Neutrophil (primary cell): ENCODE measurements at regions not wholly inside any gene's neighbourhood (a gene's known extent, or its start where the extent isn't known, plus 50 kb on each side); places are given as distances from the start of the nearest gene placed in this dataset.

Source experiments
- H3K27ac ChIP-seq: fragments of 200-600 bp; sonication (generic); 2 replicates; pipeline ENCODE4 v1.5.1; 2016; ENCODE audit warnings: mild to moderate bottlenecking, moderate library complexity
- H3K27me3 ChIP-seq: fragments of 200-600 bp; sonication (generic); 2 replicates; pipeline ENCODE4 v1.6.0; 2016; ENCODE audit warnings: mild to moderate bottlenecking
- H3K36me3 ChIP-seq: fragments of 200-600 bp; sonication (generic); 2 replicates; pipeline ENCODE4 v1.5.1; 2017
- H3K4me1 ChIP-seq, 2 experiments: fragments of 200-600 bp in 1 of 2; sonication (generic) in 1 of 2; 1 replicate in 1 of 2; 2 replicates in 1 of 2; pipeline versions ENCODE4 v1.5.1 to v1.6.1; 2013 to 2016; ENCODE audit warnings: low read depth in 1 of 2, low read length in 1 of 2, mild to moderate bottlenecking in 1 of 2, moderate library complexity in 1 of 2; ENCODE audit not compliant: control insufficient read depth in 1 of 2, insufficient read depth in 1 of 2
- H3K4me3 ChIP-seq, 2 experiments: fragments of 200-600 bp in 1 of 2; sonication (generic) in 1 of 2; 1 replicate in 1 of 2; 2 replicates in 1 of 2; pipeline ENCODE4 v1.5.1; 2013 to 2016; ENCODE audit warnings: low read depth in 1 of 2, low read length in 1 of 2, mild to moderate bottlenecking in 1 of 2, moderate library complexity in 1 of 2
- H3K9me3 ChIP-seq: fragments of 200-600 bp; sonication (generic); 2 replicates; pipeline ENCODE4 v1.5.1; 2016
- TF ChIP-seq, protein P1 (sequence below): fragments of 200-600 bp; sonication (generic); IDR thresholded peaks from 2 replicates; pipeline ENCODE4 v1.5.1; 2016; ENCODE audit warnings: antibody characterized with exemption

DNA sequence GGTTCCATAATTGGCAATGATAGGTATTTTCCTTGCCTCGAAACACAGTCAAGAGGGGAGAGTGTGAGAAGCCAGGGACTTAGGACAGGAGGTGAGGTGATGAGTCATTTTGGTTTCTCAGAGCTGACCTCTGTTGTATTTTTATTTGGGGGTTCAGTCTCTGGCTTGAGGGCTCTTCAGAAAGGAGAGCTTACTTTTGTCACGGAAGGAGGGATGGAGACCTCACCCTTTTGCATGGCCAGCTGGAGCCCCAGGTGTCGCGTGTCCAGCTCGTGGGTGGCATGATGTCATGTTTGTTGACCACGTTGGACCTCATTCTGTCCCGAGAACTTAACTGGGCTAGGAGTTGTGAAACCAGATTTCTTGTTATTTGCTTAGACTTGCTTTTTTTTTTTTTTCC, 293.9 kb downstream of the QKI start:
- TF ChIP-seq, protein P1, sequence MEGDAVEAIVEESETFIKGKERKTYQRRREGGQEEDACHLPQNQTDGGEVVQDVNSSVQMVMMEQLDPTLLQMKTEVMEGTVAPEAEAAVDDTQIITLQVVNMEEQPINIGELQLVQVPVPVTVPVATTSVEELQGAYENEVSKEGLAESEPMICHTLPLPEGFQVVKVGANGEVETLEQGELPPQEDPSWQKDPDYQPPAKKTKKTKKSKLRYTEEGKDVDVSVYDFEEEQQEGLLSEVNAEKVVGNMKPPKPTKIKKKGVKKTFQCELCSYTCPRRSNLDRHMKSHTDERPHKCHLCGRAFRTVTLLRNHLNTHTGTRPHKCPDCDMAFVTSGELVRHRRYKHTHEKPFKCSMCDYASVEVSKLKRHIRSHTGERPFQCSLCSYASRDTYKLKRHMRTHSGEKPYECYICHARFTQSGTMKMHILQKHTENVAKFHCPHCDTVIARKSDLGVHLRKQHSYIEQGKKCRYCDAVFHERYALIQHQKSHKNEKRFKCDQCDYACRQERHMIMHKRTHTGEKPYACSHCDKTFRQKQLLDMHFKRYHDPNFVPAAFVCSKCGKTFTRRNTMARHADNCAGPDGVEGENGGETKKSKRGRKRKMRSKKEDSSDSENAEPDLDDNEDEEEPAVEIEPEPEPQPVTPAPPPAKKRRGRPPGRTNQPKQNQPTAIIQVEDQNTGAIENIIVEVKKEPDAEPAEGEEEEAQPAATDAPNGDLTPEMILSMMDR, result no peak
- Histone ChIP-seq H3K27ac (no peak overlapping the region), H3K27me3 (peaks cover 50% of the 10 kb centered on the region), H3K36me3 (no peaks in the 10 kb centered on the region), H3K4me3 (no peak overlapping the region), H3K9me3 (no peaks in the 10 kb centered on the region), H3K4me1 (peaks cover 8 to 11% of the 10 kb centered on the region in 2 experiments)

DNA sequence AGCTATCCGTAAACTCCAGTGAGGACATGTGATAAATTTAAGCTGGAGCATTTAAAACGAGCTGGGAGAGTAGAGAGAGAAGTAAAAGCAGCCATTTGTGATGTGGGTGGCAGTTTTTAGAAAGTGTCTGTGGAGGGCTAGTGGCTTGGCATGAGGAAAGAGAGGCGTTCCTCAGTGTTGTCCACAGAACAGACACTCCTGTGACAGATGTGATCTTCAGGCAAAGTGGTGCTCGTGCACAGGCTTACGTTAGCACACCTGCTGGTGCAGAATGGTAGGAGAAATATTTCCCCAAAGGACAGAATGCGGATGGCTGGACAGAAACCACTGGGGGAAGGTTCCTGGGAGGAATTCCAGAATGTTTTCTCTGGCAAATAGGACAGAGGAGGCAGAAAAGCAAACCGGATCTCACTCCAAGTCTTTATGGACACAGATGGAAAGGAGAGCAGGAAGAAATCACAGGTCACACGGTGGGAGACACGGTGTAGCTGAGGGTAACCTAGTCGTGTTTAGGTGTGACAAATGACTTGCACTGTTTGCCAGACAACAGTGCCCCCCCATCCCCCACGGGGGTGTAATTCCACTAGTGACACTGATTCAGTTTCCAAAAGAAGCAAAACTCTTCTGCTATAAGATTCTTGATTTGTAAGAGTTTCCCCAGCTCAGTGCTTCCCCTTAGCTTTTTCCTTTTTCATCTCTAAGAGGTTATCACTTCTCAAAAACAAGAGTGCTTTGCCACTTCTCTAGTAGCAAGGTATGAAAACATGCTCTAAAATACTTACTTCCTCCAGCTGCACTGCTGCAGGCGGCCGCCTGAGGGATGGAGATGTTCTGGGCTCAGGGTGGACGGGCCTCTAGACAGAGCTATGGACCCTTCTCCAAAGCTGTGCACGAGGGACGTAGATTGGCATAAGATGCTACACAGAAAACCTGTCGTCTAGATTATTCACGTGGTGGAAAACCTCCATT, 293.2 kb downstream of the QKI start:
- Histone ChIP-seq H3K4me3 (no peak overlapping the region), H3K36me3 (no peaks in the 10 kb centered on the region), H3K27ac (no peak overlapping the region), H3K4me1 (peaks cover 8 to 10% of the 10 kb centered on the region in 2 experiments), H3K9me3 (no peaks in the 10 kb centered on the region), H3K27me3 (peaks cover 48% of the 10 kb centered on the region)
- TF ChIP-seq, protein P1, result no peak

GRCh38 chr6:163706500-163707087, 292.1 kb downstream of the QKI start:
- Histone ChIP-seq H3K9me3 (no peaks in the 10 kb centered on the region), H3K36me3 (no peaks in the 10 kb centered on the region), H3K27ac (no peak overlapping the region), H3K27me3 (peaks cover 39% of the 10 kb centered on the region), H3K4me3 (no peak overlapping the region), H3K4me1 (peaks cover 0 to under 1% of the 10 kb centered on the region in 2 experiments)
- TF ChIP-seq, protein P1, result no peak

GRCh38 chr6:163705923-163706322, 291.4 kb downstream of the QKI start:
- Histone ChIP-seq H3K27ac (no peak overlapping the region), H3K4me3 (no peak overlapping the region), H3K4me1 (no peaks in the 10 kb centered on the region), H3K36me3 (no peaks in the 10 kb centered on the region), H3K27me3 (peaks cover 33% of the 10 kb centered on the region), H3K9me3 (no peaks in the 10 kb centered on the region)
- TF ChIP-seq, protein P1, result no peak

GRCh38 chr6:163702736-163703135, 288.2 kb downstream of the QKI start:
- TF ChIP-seq, protein P1, result no peak
- no peaks in the 10 kb centered on the region for H3K4me1 ChIP-seq

More at GRCh38 chr6:163702736-163703135, 288.2 kb downstream of the QKI start:
- Histone ChIP-seq H3K36me3 (no peaks in the 10 kb centered on the region), H3K4me3 (no peak overlapping the region), H3K27me3 (peaks cover 25% of the 10 kb centered on the region), H3K27ac (no peak overlapping the region), H3K9me3 (no peaks in the 10 kb centered on the region)
